Fibroblast of pulmonary artery (primary cell): ENCODE measurements at regions not wholly inside any gene's neighbourhood (a gene's known extent, or its start where the extent isn't known, plus 50 kb on each side); places are given as distances from the start of the nearest gene placed in this dataset.

Source experiments
- DNase-seq: peaks from one replicate; pipeline ENCODE4 v3.0.0-alpha.2; 2010; ENCODE audit warnings: low read depth
- H3K4me3 ChIP-seq: replicated peaks from 2 replicates; pipeline ENCODE4 v1.5.1; 2011; ENCODE audit warnings: low read depth, mild to moderate bottlenecking, control low read depth, low read length, moderate library complexity
- TF ChIP-seq, protein P1 (sequence below): IDR thresholded peaks from 2 replicates; pipeline ENCODE4 v1.5.1; 2011; ENCODE audit warnings: mild to moderate bottlenecking, control low read depth, low read length, inconsistent platforms; ENCODE audit errors: missing control alignments

- DNase-seq = no peak
- no peak overlapping the region for H3K4me3 ChIP-seq
- TF ChIP-seq, protein P1, sequence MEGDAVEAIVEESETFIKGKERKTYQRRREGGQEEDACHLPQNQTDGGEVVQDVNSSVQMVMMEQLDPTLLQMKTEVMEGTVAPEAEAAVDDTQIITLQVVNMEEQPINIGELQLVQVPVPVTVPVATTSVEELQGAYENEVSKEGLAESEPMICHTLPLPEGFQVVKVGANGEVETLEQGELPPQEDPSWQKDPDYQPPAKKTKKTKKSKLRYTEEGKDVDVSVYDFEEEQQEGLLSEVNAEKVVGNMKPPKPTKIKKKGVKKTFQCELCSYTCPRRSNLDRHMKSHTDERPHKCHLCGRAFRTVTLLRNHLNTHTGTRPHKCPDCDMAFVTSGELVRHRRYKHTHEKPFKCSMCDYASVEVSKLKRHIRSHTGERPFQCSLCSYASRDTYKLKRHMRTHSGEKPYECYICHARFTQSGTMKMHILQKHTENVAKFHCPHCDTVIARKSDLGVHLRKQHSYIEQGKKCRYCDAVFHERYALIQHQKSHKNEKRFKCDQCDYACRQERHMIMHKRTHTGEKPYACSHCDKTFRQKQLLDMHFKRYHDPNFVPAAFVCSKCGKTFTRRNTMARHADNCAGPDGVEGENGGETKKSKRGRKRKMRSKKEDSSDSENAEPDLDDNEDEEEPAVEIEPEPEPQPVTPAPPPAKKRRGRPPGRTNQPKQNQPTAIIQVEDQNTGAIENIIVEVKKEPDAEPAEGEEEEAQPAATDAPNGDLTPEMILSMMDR = no peak
Measured at GRCh38 chr20:60372822-60373221, 414.6 kb downstream of the CDH26 start.

GRCh38 chr20:60378620-60379019 is 420.4 kb downstream of the CDH26 start:
- DNase-seq = no peak
- no peak overlapping the region for H3K4me3 ChIP-seq
- TF ChIP-seq, protein P1 = no peak

GRCh38 chr20:60381643-60382400 is 423.6 kb downstream of the CDH26 start:
- TF ChIP-seq, protein P1 = no peak
- DNase-seq = no peak

GRCh38 chr20:60389441-60389840 is 431.2 kb downstream of the CDH26 start:
- no peak overlapping the region for H3K4me3 ChIP-seq
- no peak for DNase-seq
- TF ChIP-seq, protein P1 = no peak

More at GRCh38 chr20:60381643-60382400, 423.6 kb downstream of the CDH26 start:
- no peak overlapping the region for H3K4me3 ChIP-seq

- DNase-seq = no peak
- H3K4me3 ChIP-seq = no peak overlapping the region
- TF ChIP-seq, protein P1 = no peak
Measured at GRCh38 chr20:60389882-60390281, 431.7 kb downstream of the CDH26 start.

- TF ChIP-seq, protein P1 = no peak
- no peak for DNase-seq
- H3K4me3 ChIP-seq = no peak overlapping the region
Measured at GRCh38 chr20:60395991-60396390, 437.8 kb downstream of the CDH26 start.

DNA sequence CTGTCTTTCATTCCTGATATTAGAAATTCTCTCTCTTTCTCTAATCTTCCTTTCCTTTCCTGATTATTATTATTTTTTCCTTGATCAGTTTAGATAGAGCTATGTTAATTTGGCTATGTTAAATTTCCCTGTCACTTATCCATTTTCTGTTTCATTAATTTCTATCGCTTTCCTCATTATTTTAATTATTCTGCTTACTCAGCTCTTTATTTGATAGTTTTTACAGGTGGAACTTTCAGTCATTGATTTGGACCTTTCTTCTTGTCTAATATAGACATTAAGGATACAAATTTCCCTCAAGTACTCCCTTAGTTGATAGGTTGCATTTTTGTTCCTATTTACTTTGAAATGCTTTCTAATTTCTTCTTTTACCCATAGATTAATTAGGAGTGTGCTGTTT is 442.3 kb downstream of the CDH26 start:
- DNase-seq = no peak
- TF ChIP-seq, protein P1 = no peak
- H3K4me3 ChIP-seq = no peak overlapping the region
